HCT116 (cell line): ENCODE measurements at regions not wholly inside any gene's neighbourhood (a gene's known extent, or its start where the extent isn't known, plus 50 kb on each side); places are given as distances from the start of the nearest gene placed in this dataset.

Source experiments
- ATAC-seq: fragments of 200-7000 bp; cut with Tn5 transposase; 2 replicates; pipeline ENCODE4 v1.9.1; 2020; ENCODE audit warnings: mild to moderate bottlenecking, moderate library complexity
- BruUV-seq: library from RNA; stranded (reverse); fragments of 400-500 nt; replicated peaks from 2 replicates; lab custom pipeline; 2021; lab: Mats Ljungman, UMichigan
- CTCF ChIA-PET: fragments of 300-600 bp; sonication (Branson Sonifier 250); formaldehyde crosslinking; loops from one replicate; lab custom pipeline; 2021; ENCODE audit warnings: antibody characterized with exemption; lab: Charles Lee
- POLR2A ChIA-PET: fragments of 300-600, 350-600 bp; sonication (Branson Sonifier 250); formaldehyde crosslinking; loops from one replicate; lab custom pipeline; 2021; ENCODE audit warnings: antibody characterized with exemption; lab: Charles Lee
- RAD21 ChIA-PET, 2 experiments: fragments of 300-600 bp; sonication (Branson Sonifier 250); formaldehyde crosslinking; loops; one replicate each; lab custom pipeline; 2023; ENCODE audit warnings: low total read pairs in 2 of 2; ENCODE audit not compliant: uncharacterized antibody in 2 of 2, unreplicated experiment in 2 of 2, low non-redundant PET in 1 of 2; lab: Charles Lee
- DNase-seq: peaks from one replicate; pipeline ENCODE4 v3.0.0-alpha.2; 2010; ENCODE audit warnings: low read depth, low spot score
- H2AFZ ChIP-seq: fragments of 200-600 bp; shearing (Covaris generic), sonication (generic); 2 replicates; pipeline ENCODE4 v1.6.1; 2017; ENCODE audit warnings: low read depth, mixed run types, mixed read lengths, antibody characterized with exemption, low read length; ENCODE audit not compliant: poor library complexity, severe bottlenecking
- H3K27ac ChIP-seq: 2 replicates; pipeline ENCODE4 v1.5.1; 2012; ENCODE audit warnings: low read depth, low read length
- H3K27me3 ChIP-seq: fragments of 200-600 bp; sonication (generic); 2 replicates; pipeline ENCODE4 v1.6.1; 2016; ENCODE audit warnings: mixed run types, low read length, mixed read lengths; ENCODE audit not compliant: insufficient read depth
- H3K36me3 ChIP-seq, 2 experiments: fragments of 200-500 bp in 1 of 2; fragments of 200-600 bp in 1 of 2; sonication (Bioruptor generic) in 1 of 2; sonication (generic) in 1 of 2; 2 replicates each; pipeline versions ENCODE4 v1.5.1 to v1.6.1; 2014 to 2016; ENCODE audit warnings: low read length in 2 of 2, inconsistent platforms in 1 of 2, mixed read lengths in 1 of 2, mixed run types in 1 of 2; ENCODE audit not compliant: insufficient read depth in 2 of 2, control insufficient read depth in 1 of 2
- H3K4me1 ChIP-seq, 2 experiments: fragments of 200-600 bp in 1 of 2; sonication (generic) in 1 of 2; 2 replicates each; pipeline versions ENCODE4 v1.5.1 to v1.6.1; 2012 to 2017; ENCODE audit warnings: low read length in 2 of 2, inconsistent platforms in 1 of 2, mild to moderate bottlenecking in 1 of 2, mixed read lengths in 1 of 2, mixed run types in 1 of 2, moderate library complexity in 1 of 2; ENCODE audit not compliant: insufficient read depth in 2 of 2, control insufficient read depth in 1 of 2
- H3K4me2 ChIP-seq: fragments of 200-600 bp; sonication (generic); 2 replicates; pipeline ENCODE4 v1.6.1; 2017; ENCODE audit warnings: mixed run types, low read length, mixed read lengths
- H3K4me3 ChIP-seq, 2 experiments: fragments of 200-600 bp in 1 of 2; sonication (generic) in 1 of 2; replicated peaks in 1 of 2; 2 replicates each; pipeline ENCODE4 v1.5.1; 2011 to 2016; ENCODE audit warnings: low read length in 2 of 2, control low read depth in 1 of 2, low read depth in 1 of 2, mild to moderate bottlenecking in 1 of 2, mixed read lengths in 1 of 2, mixed run types in 1 of 2
- H3K79me2 ChIP-seq: fragments of 200-600 bp; sonication (generic); 2 replicates; pipeline ENCODE4 v1.6.1; 2017; ENCODE audit warnings: mild to moderate bottlenecking, mixed run types, low read length, moderate library complexity, mixed read lengths; ENCODE audit not compliant: insufficient read depth
- H3K9ac ChIP-seq: fragments of 200-600 bp; sonication (generic); 2 replicates; pipeline ENCODE4 v1.6.1; 2016; ENCODE audit warnings: low read length, mixed read lengths
- H3K9me2 ChIP-seq: fragments of 200-600 bp; sonication (generic), shearing (Covaris generic); 2 replicates; pipeline ENCODE4 v1.6.1; 2017; ENCODE audit warnings: mixed run types, mild to moderate bottlenecking, moderate library complexity; ENCODE audit not compliant: insufficient read depth
- H3K9me3 ChIP-seq, 2 experiments: fragments of 200-500 bp in 1 of 2; fragments of 200-600 bp in 1 of 2; sonication (Bioruptor generic) in 1 of 2; sonication (generic) in 1 of 2; 2 replicates each; pipeline ENCODE4 v1.6.1; 2014 to 2017; ENCODE audit warnings: low read length in 2 of 2, mixed read lengths in 2 of 2, inconsistent platforms in 1 of 2, low read depth in 1 of 2, mild to moderate bottlenecking in 1 of 2, mixed run types in 1 of 2, moderate library complexity in 1 of 2; ENCODE audit not compliant: control insufficient read depth in 1 of 2, insufficient read depth in 1 of 2
- H4K20me1 ChIP-seq: fragments of 200-600 bp; sonication (generic), shearing (Covaris generic); 2 replicates; pipeline ENCODE4 v1.6.1; 2017; ENCODE audit warnings: mixed run types, mild to moderate bottlenecking, moderate library complexity; ENCODE audit not compliant: insufficient read depth
- CTCF ChIP-seq, 3 experiments: fragments of 200-600 bp in 1 of 3; sonication (generic) in 1 of 3; IDR thresholded peaks in 2 of 3; conservative IDR thresholded peaks in 1 of 3; 2 replicates each; pipeline ENCODE4 v1.5.1; 2012 to 2017; ENCODE audit warnings: low read depth in 2 of 3, low read length in 2 of 3, antibody characterized with exemption in 1 of 3, borderline replicate concordance in 1 of 3, control low read depth in 1 of 3, mild to moderate bottlenecking in 1 of 3, mixed read lengths in 1 of 3, mixed run types in 1 of 3, moderate library complexity in 1 of 3; ENCODE audit not compliant: insufficient read depth in 1 of 3
- ELF1 ChIP-seq: IDR thresholded peaks from 2 replicates; pipeline ENCODE4 v1.6.1; 2012; ENCODE audit warnings: low read depth, borderline replicate concordance
- JUND ChIP-seq: IDR thresholded peaks from 2 replicates; pipeline ENCODE4 v1.6.1; 2012
- TCF7L2 ChIP-seq: IDR thresholded peaks from 2 replicates; pipeline ENCODE4 v1.7.0; 2011; ENCODE audit warnings: borderline replicate concordance, inconsistent platforms; ENCODE audit not compliant: insufficient read depth, insufficient read length; ENCODE audit errors: extremely low read depth
- intact Hi-C: fragments of 100-400 bp; cut with micrococcal nuclease; formaldehyde crosslinking; loops from 2 replicates; pipeline ENCODE4 v1.10.0; 2022
- TF ChIP-seq, protein P1 (sequence below): IDR thresholded peaks from 2 replicates; pipeline ENCODE4 v1.6.1; 2012; ENCODE audit warnings: low read depth
- TF ChIP-seq, protein P2 (sequence below): IDR thresholded peaks from 2 replicates; pipeline ENCODE4 v1.6.1; 2012

- TF ChIP-seq CTCF (IDR thresholded peaks at IDR 0.05 in 2 of 3, conservative IDR thresholded peaks at IDR 0.05 in 1 of 3; ENCODE audit: borderline replicate concordance in 1 of 3, insufficient read depth in 1 of 3, low read depth in 2 of 3, low read length in 2 of 3) = no peak
- TF ChIP-seq, protein P1, sequence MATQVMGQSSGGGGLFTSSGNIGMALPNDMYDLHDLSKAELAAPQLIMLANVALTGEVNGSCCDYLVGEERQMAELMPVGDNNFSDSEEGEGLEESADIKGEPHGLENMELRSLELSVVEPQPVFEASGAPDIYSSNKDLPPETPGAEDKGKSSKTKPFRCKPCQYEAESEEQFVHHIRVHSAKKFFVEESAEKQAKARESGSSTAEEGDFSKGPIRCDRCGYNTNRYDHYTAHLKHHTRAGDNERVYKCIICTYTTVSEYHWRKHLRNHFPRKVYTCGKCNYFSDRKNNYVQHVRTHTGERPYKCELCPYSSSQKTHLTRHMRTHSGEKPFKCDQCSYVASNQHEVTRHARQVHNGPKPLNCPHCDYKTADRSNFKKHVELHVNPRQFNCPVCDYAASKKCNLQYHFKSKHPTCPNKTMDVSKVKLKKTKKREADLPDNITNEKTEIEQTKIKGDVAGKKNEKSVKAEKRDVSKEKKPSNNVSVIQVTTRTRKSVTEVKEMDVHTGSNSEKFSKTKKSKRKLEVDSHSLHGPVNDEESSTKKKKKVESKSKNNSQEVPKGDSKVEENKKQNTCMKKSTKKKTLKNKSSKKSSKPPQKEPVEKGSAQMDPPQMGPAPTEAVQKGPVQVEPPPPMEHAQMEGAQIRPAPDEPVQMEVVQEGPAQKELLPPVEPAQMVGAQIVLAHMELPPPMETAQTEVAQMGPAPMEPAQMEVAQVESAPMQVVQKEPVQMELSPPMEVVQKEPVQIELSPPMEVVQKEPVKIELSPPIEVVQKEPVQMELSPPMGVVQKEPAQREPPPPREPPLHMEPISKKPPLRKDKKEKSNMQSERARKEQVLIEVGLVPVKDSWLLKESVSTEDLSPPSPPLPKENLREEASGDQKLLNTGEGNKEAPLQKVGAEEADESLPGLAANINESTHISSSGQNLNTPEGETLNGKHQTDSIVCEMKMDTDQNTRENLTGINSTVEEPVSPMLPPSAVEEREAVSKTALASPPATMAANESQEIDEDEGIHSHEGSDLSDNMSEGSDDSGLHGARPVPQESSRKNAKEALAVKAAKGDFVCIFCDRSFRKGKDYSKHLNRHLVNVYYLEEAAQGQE = no peak
- TF ChIP-seq TCF7L2 = no peak
These were observed 406.8 kb downstream of the TCERG1L start (continued) for GRCh38 chr10:130904676-130905075.

GRCh38 chr10:130905386-130905785 is 406.1 kb downstream of the TCERG1L start:
- H3K79me2 ChIP-seq = no peaks in the 10 kb centered on the region
- H2AFZ ChIP-seq = no peak overlapping the region
- intact Hi-C loops = no loop called here
- DNase-seq (no peak), ATAC-seq (no peak)
- no peaks in the 10 kb centered on the region for H3K9me2 ChIP-seq
- H3K27ac ChIP-seq = no peak overlapping the region
- POLR2A ChIA-PET = no interaction called here
- no peak overlapping the region for H3K4me3 ChIP-seq
- RAD21 ChIA-PET = no interaction called here
- H3K9ac ChIP-seq = no peak overlapping the region
- no peaks in the 10 kb centered on the region for H3K9me3 ChIP-seq
- CTCF ChIA-PET = no interaction called here
- H3K27me3 ChIP-seq = no peaks in the 10 kb centered on the region
- no peak overlapping the region for H3K4me2 ChIP-seq
- BruUV-seq = no TSS peak
- no peaks in the 10 kb centered on the region for H4K20me1 ChIP-seq
- TF ChIP-seq ELF1 (no peak), CTCF (IDR thresholded peaks at IDR 0.05 in 2 of 3, conservative IDR thresholded peaks at IDR 0.05 in 1 of 3; ENCODE audit: borderline replicate concordance in 1 of 3, insufficient read depth in 1 of 3, low read depth in 2 of 3, low read length in 2 of 3) (no peak), JUND (no peak)
- TF ChIP-seq, protein P2, sequence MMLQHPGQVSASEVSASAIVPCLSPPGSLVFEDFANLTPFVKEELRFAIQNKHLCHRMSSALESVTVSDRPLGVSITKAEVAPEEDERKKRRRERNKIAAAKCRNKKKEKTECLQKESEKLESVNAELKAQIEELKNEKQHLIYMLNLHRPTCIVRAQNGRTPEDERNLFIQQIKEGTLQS = no peak
- no peaks in the 10 kb centered on the region for H3K36me3 ChIP-seq
- H3K4me1 ChIP-seq = no peaks in the 10 kb centered on the region
